HG03432 (cell line): ENCODE measurements at regions not wholly inside any gene's neighbourhood (a gene's known extent, or its start where the extent isn't known, plus 50 kb on each side); places are given as distances from the start of the nearest gene placed in this dataset.
"Not testable (repeated sequence)": the region's sequence is repeated elsewhere in the genome, so short reads cannot be mapped to it uniquely, and the experiment has no call there.

Source experiments
- ATAC-seq: cut with Tn5 transposase; IDR thresholded peaks from one replicate; pipeline ENCODE4 v1.9.1; 2021; ENCODE audit warnings: mild to moderate bottlenecking, moderate library complexity; ENCODE audit not compliant: unreplicated experiment

GRCh38 chr6:145275019-145275418, 460.3 kb downstream of the EPM2A start:
- no peak for ATAC-seq

GRCh38 chr6:145275787-145276186, 459.5 kb downstream of the EPM2A start:
- no peak for ATAC-seq

- no peak for ATAC-seq
Observed at GRCh38 chr6:145276756-145277155, 458.6 kb downstream of the EPM2A start.

GRCh38 chr6:145277358-145278086, 457.8 kb downstream of the EPM2A start:
- ATAC-seq: no peak

- ATAC-seq: no peak
Observed at GRCh38 chr6:145278163-145278807, 457.0 kb downstream of the EPM2A start.

GRCh38 chr6:145279551-145279950, 455.8 kb downstream of the EPM2A start:
- ATAC-seq: no peak

- no peak for ATAC-seq
Observed at GRCh38 chr6:145279993-145280392, 455.3 kb downstream of the EPM2A start.

GRCh38 chr6:145283209-145283608, 452.1 kb downstream of the EPM2A start:
- ATAC-seq: not testable (repeated sequence)

- ATAC-seq: no peak
Observed at GRCh38 chr6:145283856-145284255, 451.5 kb downstream of the EPM2A start.

GRCh38 chr6:145286916-145287315, 448.4 kb downstream of the EPM2A start:
- ATAC-seq: no peak

- no peak for ATAC-seq
Observed at GRCh38 chr6:145289573-145289972, 445.7 kb downstream of the EPM2A start.

GRCh38 chr6:145290122-145290521, 445.2 kb downstream of the EPM2A start:
- no peak for ATAC-seq

- no peak for ATAC-seq
Observed at GRCh38 chr6:145292066-145292465, 443.3 kb downstream of the EPM2A start.

- no peak for ATAC-seq
Observed at GRCh38 chr6:145294942-145295341, 440.4 kb downstream of the EPM2A start.

- ATAC-seq: no peak
Observed at GRCh38 chr6:145295746-145296145, 439.6 kb downstream of the EPM2A start.

- ATAC-seq: no peak
Observed at GRCh38 chr6:145305670-145306069, 429.6 kb downstream of the EPM2A start.

- ATAC-seq: no peak
Observed at GRCh38 chr6:145306489-145306888, 428.8 kb downstream of the EPM2A start.

GRCh38 chr6:145309842-145310535, 425.3 kb downstream of the EPM2A start:
- no peak for ATAC-seq

GRCh38 chr6:145312481-145312880, 422.8 kb downstream of the EPM2A start:
- ATAC-seq: no peak

GRCh38 chr6:145313041-145313855, 422.1 kb downstream of the EPM2A start:
- no peak for ATAC-seq

- ATAC-seq: no peak
Observed at GRCh38 chr6:145315982-145316600, 419.2 kb downstream of the EPM2A start.
